DMS79 treated with DMSO at 0.1 percent for 48 hours (cell line): ENCODE measurements at regions not wholly inside any gene's neighbourhood (a gene's known extent, or its start where the extent isn't known, plus 50 kb on each side); places are given as distances from the start of the nearest gene placed in this dataset.
"Not testable (repeated sequence)": the region's sequence is repeated elsewhere in the genome, so short reads cannot be mapped to it uniquely, and the experiment has no call there.

Source experiments
- DNase-seq: peaks from one replicate; lab custom pipeline; 2025; lab: John Stamatoyannopoulos, UW

DNA sequence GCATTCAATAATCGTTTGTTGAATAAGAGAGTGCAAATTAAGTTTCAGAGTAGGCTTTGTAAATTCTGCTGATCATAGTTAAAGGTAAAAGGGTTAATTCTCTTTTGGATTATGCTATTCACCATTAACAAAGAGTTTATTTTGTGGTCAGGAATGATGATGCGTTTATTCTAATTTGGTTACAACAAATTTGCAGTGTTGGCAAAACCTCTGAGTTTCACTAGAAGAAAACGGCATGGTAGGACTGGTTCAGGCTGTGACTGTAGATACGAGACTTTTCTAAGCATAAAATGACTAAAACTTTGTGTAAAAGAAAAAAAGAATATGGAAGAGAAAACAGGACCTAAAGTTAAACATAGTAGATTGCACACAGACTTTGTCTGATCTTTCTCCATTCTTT, 234.7 kb downstream of the TLR4 start:
- DNase-seq = no peak

DNA sequence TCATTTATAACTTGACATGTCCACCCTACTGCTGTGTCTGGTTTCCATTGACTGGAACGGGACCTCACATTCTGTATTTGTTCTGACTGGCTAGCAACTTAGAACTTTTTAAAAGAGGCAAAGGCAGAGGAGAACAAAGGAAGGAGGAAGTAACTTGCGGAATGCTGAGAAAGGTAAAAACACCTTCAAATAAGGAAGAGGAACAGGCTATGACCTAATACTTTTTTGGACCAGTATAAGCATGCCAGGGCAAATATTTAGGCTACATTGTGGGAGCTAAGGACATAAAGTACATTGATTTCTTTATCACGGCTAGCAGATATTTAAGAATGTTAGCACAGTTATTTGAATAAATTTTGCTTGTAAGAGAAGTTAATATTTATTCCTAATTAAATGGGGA, 240.5 kb downstream of the TLR4 start:
- not testable (repeated sequence) for DNase-seq

DNA sequence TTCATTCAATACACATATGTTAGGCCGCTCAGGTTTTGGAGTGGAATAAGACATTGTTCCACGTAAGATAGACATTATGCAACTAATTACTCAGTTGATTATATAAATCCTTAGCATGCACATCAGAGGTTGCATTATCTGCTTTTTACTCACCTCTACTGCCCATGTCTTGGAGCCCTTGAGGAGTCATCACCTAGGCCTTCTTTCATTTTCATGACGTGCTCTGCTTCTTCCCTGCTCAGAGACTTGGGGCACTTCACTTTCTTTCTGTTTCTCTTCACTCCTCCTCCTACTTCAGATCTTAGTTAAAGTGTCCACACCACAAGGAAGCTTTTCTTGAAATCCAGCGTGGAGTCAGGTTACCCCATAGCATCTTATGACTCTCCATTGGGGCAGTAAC, 241.1 kb downstream of the TLR4 start:
- peak; percentile 79 for DNase-seq

DNA sequence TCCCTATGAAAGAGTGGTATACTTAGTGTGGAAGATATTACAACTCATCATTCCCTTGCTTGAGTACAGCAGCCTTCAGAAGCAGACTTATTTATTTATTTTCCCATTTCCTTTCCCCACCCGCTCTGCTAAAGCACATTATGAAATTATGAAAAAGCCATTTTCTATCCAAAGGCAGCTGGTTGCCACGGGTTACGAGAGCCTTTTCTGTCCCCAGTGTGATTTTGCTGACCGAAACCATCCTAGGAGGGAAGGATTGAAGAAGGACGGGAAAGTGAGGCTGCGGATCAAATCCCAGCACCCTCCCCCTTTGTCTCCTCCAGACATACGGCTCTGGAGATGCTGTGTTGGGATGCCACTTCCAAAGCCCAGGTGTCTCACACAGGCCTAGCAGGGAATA, 246.9 kb downstream of the TLR4 start:
- DNase-seq = no peak

DNA sequence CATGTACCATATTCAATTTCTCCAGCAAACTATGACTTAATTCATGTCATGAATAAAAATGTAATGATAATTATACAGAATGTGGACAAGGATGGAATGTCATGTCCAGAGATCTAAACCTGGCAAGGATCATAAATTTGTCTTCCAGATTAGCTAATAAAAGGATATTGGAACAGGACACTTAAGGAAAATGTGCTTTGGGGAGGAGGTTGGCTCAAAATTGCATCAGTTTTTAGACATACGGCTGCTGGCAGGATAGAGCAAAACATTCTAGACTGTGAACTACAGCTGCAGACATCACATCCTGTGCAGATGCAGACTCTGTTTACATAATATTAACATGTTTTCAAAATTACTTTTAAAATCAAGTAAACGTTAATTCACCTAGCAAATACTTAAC, 248.4 kb downstream of the TLR4 start:
- no peak for DNase-seq

DNA sequence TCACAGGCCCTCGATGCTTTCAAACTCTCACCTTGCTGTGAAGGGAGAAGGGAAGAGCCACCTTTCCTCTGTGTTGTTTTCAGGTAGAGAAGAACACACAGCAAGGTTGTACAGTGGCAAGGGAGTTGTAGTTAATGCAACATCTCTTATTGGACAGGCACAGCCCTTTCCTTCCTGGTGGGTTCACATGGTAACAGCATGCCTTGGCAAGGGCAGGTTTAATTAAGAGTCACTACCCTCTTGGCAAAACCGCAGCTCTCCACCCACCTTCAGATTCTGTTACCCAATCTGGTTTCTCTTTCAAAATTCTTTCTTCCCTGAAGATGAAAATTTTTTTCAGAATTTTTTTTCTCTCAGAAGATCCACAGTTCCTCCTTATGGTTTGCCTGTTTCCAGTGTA, 253.1 kb downstream of the TLR4 start:
- DNase-seq = peak; percentile 93

DNA sequence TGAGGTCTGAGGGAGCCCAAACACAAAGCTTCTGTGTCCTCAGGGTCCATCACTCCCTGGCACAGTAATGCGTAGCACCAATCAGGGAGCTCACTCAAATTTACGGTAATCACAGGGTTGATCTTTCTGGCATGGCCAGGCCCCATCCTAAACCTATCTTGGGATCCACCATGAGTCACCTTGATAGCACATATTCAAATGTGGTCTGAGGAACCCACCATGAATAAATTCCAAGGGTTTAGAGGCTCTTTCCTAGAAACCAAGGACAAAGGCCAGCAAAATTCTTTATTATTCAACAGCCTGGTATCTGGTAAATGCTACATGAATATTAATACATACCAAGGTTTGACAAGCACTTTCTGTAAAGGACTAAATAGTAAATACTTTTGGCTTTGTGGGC, 254.5 kb downstream of the TLR4 start:
- no peak for DNase-seq

DNA sequence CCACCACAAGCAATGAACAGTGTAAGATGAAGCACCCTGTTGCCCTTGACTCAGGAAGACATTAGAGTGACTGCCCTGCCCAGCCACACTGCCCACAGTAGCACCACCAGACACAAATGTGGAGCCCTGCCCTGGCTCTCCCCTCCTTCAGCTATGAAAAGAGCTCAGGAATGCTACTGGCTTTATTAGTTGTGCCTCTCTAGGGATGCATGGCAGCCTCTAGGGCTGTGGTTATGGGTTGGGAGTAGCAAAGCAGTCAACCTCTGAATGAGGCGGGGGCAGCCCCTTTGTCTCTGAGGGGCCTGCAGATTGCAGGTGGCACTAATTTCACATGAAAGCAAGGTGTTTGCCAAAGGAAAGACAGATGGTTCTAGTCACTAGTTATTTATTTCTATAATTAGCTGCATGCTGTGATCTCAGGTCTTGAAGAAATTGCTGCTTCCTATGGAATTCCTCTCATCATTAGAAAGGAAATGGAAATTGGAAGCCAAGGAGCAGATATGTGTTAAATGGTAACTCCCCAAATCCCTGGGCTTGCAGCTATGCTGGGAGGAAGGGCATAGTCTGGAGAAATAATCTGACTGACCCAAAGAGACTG, 259.4 kb downstream of the TLR4 start:
- no peak for DNase-seq

DNA sequence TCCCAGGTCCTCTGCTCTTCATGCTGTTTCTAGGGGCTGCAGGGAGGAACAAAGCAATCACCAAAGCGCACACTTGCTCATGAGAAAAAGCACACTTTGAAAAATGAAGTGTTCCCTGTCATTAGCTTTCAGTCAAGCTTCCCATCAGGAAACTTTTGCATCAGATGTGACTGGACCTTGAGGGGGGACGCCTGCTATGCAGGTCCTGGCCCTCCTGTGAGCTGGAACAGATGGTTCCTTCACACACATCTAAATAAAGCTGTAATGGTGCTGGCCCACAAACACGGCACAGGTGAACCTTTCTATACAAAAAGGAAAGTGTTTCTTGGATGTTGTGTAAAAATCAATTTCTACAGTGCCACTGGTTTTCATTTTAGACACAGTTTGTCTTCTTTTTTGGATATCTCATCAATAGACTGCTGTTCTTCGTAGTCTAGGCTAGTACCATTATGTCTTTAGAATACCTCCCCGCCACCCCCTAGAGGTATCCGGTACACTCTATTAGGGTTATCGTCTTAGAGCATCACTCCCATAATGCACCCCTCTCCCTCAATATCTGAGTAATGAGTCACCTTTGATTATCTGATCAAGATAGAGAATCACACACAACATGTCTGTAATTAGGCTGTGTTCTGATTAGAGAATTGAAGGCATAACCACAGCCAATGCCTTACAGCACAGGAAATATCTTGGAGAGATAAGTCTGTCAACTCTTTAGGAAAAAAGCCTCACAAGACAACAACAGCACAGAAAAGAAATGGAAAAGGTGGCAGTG, 266.3 kb downstream of the TLR4 start:
- DNase-seq = no peak

DNA sequence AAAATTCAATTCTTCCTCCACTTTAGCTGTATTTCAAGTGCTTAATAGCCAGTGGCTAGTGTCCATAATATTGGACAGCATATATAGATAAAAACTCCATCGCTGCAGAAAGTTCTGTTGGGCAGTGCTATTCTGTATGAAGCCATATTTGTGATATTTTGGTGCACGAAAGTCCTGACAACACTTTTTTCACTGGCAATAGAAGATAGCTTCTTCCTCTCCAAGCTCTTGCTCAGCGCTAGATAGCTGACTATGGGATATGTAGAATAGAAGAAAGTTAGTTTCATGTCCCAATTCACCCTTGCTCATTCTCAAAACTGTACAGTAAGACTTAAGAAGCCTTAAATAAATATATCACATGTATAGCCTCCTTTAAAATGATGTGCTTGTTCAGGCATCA, 269.9 kb downstream of the TLR4 start:
- DNase-seq = no peak

DNA sequence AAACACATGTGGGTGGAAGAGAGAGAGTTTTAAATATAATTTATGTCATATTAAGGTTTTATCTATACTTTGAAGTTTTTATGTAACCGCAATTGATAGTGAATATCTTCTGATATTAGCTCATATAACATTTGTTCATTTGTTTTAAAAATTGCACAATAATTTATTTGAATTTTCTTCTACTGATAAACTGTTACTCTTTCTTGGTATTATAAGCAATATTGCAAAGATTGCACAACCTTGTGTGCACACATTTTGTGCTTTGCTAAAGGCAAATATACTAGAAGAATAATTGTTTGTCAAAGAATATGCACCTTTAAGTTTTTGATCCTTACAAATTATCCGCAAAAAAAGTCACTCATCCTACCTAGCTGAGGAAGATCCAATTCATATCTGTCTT, 275.7 kb downstream of the TLR4 start:
- DNase-seq = no peak

DNA sequence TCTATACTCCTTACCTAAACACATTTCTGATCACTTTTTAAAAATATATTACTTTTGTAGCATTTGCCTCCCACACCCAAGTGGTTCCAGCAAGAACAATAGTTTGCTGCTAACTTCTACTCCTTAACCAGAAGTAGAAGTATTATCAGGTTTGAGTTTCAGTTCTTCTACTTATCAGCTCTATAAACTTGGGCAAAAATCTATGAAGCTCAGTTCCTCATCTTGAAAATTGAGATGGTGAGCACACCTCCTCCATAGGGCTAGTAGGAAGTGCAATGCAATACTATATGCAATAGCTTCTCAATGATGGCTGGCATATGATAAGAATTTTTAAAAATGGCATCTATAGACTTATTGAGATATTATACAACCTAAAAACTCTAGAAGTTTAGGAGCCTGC, 283.7 kb downstream of the TLR4 start:
- DNase-seq = no peak

DNA sequence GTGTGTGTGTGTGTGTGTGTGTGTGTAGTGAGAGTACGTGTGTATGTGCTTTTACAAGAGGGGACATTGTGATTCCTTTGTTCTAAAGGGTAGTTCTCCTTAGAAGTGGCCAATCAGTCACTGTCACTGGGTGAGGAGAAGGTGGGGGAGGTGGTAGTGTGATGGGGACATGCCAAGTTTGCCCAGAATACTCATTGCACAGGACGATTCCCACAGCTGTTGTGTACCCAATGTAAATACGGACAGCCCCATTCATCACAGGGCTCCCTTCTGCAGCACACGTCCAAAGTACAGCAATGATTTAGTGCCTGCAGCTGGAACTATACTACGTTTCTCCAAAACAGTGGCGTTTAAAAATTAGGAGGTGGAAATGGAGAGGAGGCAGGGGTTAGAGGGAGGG, 287.8 kb downstream of the TLR4 start:
- peak; percentile 88 for DNase-seq

DNA sequence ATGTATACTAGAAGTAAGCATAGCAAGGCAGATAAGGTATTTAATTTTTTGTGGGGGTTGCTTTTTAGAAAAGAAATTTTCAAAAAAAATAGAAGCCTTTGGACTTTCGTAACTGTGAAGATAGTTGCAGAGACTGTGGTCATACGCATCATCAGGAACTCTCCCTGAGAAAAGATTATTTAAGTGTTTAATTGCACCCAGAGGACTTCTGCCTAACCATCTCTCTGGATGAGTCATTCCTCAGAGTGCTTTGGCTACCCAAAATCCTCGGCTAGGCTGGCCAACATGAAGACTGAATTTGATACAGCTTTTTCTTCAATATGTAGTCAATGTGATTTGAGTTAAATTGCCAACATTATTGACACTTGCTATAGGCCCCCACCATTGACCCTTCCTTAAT, 296.4 kb downstream of the TLR4 start:
- no peak for DNase-seq

DNA sequence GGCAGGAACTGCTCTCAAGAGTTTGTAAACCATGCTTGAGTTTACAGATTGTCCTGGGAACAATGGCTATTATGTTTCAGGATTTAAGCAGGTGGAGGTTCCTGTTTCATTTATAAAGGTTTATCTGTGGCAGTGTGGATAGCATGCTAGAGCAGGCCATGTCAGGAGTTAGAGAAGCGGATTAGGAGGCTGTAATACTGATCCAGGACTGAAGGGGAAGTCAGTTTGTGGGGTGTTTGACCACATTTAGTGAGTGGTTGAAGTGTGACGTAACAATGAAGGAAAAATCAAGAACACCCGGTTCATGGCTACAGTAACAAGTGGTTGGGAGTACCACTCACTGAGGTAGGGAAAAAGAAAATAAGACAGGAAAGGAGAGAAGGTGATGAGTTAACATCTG, 299.0 kb downstream of the TLR4 start:
- no peak for DNase-seq

DNA sequence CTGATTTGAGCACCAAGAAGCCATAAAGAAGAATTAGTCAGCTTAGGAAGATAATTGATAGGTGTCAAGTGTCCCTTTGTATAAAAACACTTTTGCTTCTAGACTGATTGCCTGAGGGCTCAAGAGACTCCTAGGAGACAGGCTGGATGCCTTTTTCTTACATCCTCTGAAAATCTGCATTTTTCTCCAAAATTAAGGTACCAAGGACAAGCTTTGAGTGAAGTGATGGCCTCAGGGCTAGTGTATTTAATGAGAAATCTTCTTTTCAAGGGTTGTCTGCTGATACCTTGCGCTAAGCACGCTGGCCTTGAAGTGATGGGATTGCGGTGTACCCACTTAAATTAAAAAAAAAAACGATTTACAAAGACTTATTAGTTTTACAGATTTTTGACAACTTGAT, 304.0 kb downstream of the TLR4 start:
- no peak for DNase-seq

DNA sequence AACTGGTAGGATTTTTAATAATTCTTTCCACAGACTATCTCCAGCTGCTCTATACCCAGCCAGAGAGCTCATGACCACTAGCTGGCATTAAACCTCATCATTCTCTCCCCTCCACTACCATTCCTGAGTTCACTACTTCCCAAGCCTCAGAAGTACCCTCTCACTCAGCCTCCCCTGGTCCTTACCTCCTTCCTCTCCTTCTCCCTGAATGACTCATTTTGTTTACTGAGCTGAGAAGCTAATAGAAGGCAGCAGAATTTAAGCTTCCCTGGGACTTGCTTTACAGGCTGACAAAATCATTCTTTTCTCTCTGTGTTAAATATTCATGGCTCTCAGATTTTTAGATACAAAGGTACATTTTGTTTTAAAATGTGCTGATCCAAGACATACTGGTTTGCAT, 305.4 kb downstream of the TLR4 start:
- peak; percentile 59 for DNase-seq

DNA sequence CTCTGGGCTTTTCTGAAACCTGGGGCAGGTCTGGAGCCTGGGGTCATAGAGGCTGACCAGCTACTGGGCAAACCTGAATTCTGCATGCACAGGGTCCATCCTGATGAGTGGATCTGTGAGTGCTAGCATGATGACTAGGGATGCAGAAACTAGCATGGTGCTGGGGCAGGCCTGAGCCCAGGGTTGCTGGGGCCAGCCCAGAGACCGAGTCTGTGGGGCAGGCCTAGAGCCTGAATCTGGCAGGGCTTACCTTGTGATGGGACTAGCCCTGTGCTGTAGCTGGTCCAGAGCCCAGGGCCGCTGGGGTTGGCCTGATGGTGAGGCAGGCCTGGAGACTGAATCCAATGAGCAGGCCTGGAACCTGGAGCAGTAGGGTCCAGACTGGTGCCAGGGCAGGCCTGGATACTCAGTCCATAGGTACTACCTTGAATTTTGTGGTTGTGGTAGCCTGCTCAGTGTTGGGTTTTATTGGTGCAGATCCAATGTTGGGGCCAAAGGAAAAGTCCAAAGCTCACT, 313.5 kb downstream of the TLR4 start:
- no peak for DNase-seq

DNA sequence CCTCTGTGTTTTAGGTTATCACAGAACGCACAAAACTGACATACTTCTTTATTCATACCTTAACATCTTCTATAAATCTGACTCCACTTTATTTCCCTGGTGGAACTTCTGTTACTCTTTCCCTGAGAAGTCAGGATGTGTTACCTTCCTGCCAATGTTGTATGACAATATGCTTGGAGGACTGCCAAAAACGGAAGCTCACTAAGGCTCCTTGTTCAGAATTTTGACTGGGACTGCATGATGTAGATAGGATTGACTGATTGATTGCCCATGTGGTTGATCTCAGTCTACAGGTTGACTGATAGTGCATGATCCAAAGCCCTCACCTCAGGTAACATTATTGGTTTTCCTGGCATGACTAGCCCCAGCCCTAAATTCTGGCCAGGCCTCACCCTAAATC, 319.4 kb downstream of the TLR4 start:
- peak; percentile 13 for DNase-seq

DNA sequence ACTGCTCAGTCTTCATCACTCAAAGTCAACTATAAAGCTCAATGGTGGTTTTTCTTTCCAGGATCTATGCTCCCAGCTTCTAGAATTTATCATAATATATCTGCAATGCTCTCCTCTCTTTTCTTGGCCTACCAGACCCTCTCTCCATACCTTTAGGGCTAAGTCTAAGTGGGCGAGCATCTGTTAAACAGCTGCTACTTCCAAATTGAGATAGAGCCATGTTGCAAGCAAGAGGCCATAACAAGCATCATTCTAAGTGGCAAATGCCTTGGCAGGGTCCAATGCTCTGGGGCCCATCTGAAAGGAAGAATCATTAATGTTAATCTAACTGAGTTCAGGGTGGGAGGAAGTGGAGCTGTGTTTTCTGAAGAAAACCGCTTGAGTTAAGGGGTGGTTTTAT, 324.0 kb downstream of the TLR4 start:
- DNase-seq = no peak

DNA sequence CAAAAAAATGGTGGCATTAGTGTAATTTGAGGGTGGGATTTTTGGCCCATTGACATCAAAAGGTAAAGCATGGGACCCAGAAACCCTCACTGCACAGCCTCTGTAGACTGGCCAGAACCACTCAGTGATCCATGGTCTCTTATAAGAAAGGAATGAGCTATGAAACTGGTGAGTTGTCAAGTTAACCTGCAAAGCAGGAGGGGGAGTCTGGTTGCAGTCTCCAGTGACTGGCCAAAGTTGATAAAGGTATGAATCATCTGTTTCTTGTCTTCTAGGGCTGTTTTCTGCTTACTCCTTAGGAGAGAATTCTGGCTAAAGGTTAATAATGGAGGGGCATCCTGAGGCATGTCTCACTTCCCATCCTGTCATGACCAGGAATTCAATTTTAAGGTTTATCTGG, 325.2 kb downstream of the TLR4 start:
- DNase-seq = no peak

DNA sequence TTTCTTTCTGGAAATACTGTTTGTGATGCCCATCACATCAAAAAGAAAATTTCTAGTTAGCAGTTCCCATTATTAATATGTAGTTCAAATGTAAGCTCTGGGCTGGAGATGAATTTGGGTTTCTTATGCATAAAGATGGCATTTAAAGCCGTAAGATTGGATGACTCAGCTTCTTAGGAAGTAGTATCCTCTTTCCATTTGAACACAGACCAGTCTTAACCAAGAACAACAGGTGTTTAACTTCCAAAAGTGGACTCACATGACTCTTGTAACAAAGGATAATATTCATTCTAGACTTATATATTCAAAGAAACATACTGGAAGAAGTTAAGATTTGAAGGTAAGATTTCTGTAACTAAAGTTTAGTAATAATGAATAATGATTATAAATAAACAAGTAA, 330.5 kb downstream of the TLR4 start:
- DNase-seq = no peak

DNA sequence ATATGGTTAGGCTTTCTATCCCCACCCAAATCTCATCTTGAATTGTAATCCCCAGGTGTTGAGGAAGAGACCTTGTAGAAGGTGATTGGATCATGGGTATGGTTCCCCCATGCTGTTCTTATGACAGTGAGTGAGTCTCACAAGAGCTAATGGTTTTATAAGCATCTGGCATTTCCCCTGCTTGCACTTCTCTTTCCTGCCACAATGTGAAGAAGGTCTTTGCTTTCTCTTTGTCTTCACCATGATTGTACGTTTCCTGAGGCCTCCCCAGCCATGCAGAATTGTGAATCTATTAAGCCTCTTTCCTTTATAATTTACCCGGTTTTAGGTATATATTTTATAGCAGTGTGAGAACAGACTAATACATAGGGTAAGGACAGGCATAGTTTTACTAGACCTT, 334.5 kb downstream of the TLR4 start:
- DNase-seq = no peak

DNA sequence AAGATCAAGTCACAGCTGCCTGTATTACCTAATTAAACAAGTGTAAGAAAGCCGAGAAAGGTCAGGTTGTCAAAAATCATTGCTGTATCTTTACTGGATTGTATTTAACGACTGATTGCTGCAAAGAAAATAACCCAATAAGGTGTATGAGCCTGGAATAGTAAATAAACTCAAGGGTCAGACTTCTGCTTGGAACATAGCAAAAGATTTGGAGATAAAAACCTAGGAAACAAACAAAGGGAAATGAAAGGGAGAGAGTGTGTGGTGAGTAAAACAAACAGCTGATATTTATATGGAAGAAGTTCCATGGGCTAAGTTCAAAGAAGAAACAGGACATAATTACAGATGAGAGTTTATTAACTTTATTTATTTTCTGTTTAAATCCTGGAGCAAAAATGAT, 354.0 kb downstream of the TLR4 start:
- DNase-seq = peak; percentile 33
